ENCODE measurements at regions not wholly inside any gene's neighbourhood (a gene's known extent, or its start where the extent isn't known, plus 50 kb on each side); places are given as distances from the start of the nearest gene placed in this dataset.

- TF ChIP-seq POLR2A (IDR thresholded peaks at IDR 0.05), result no peak
- no peak for TF ChIP-seq CTCF (IDR thresholded peaks at IDR 0.05)
Observed at GRCh38 chr7:22025075-22025474, 79.4 kb upstream of the CDCA7L start.
